ENCODE measurements at regions not wholly inside any gene's neighbourhood (a gene's known extent, or its start where the extent isn't known, plus 50 kb on each side); places are given as distances from the start of the nearest gene placed in this dataset.

DNA sequence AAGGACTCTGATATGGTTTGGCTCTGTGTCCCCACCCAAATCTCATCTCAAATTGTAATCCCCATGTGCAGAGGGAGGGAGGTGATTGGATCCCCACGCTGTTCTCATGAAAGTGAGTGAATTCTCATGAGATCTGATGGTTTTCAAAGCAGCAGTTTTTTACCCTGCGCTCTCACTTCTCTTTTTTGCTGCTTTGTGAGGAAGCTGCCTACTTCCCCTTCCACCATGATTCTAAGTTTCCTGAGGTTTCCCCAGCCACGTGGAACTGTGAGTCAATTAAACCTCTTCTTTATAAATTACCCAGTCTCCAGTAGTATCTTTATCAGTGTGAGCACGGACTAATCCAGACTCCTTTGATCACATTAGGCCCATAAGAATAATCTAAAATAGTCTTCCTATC, 719.7 kb upstream of the CDH8 start:
- H3K4me1 Mint-ChIP-seq, result no peaks in the 10 kb centered on the region
- TF ChIP-seq, protein P1, sequence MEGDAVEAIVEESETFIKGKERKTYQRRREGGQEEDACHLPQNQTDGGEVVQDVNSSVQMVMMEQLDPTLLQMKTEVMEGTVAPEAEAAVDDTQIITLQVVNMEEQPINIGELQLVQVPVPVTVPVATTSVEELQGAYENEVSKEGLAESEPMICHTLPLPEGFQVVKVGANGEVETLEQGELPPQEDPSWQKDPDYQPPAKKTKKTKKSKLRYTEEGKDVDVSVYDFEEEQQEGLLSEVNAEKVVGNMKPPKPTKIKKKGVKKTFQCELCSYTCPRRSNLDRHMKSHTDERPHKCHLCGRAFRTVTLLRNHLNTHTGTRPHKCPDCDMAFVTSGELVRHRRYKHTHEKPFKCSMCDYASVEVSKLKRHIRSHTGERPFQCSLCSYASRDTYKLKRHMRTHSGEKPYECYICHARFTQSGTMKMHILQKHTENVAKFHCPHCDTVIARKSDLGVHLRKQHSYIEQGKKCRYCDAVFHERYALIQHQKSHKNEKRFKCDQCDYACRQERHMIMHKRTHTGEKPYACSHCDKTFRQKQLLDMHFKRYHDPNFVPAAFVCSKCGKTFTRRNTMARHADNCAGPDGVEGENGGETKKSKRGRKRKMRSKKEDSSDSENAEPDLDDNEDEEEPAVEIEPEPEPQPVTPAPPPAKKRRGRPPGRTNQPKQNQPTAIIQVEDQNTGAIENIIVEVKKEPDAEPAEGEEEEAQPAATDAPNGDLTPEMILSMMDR (IDR thresholded peaks at IDR 0.05; ENCODE audit: unreplicated experiment), result no peak
- no peak for DNase-seq (ENCODE audit: low spot score in 2 of 2, unreplicated experiment in 2 of 2)
- H3K4me3 Mint-ChIP-seq, result no peak overlapping the region
- no peaks in the 10 kb centered on the region for H3K36me3 Mint-ChIP-seq
- no peak overlapping the region for H3K27ac Mint-ChIP-seq
- no peaks in the 10 kb centered on the region for H3K27me3 Mint-ChIP-seq (ENCODE audit: low read depth)
- no peaks in the 10 kb centered on the region for H3K9me3 Mint-ChIP-seq

DNA sequence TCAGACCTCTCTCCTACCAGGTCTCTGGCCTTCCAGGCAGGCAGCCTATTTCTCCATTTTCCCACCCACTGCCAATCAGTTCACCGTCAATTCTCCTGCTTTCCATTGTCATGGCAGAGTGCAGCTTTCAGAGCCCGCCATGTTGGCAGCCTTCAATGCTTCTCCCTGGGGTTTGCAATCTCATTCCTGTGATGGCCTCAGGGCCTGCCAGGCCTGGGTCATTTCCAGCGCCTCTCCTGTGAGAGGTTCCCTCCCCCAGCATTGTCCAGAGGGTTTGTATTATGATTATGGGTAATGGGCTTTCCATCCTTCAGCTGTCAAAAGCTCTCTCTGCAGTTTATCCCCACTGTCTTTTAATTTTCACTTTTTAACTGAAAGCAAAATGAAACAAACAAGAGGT, 716.6 kb upstream of the CDH8 start:
- Mint-ChIP-seq H3K36me3 (no peaks in the 10 kb centered on the region), H3K27ac (no peak overlapping the region), H3K4me3 (no peak overlapping the region), H3K27me3 (ENCODE audit: low read depth) (no peaks in the 10 kb centered on the region), H3K9me3 (no peaks in the 10 kb centered on the region), H3K4me1 (no peaks in the 10 kb centered on the region)
- no peak for DNase-seq (ENCODE audit: low spot score in 2 of 2, unreplicated experiment in 2 of 2)
- TF ChIP-seq, protein P1 (IDR thresholded peaks at IDR 0.05; ENCODE audit: unreplicated experiment), result no peak

GRCh38 chr16:62751218-62751617, 715.0 kb upstream of the CDH8 start:
- H3K4me1 Mint-ChIP-seq, result no peaks in the 10 kb centered on the region
- DNase-seq (ENCODE audit: low spot score in 2 of 2, unreplicated experiment in 2 of 2), result no peak
- no peaks in the 10 kb centered on the region for H3K36me3 Mint-ChIP-seq
- H3K4me3 Mint-ChIP-seq, result no peak overlapping the region
- TF ChIP-seq, protein P1 (IDR thresholded peaks at IDR 0.05; ENCODE audit: unreplicated experiment), result no peak
- H3K9me3 Mint-ChIP-seq, result no peaks in the 10 kb centered on the region
- no peak overlapping the region for H3K27ac Mint-ChIP-seq
- no peaks in the 10 kb centered on the region for H3K27me3 Mint-ChIP-seq (ENCODE audit: low read depth)

GRCh38 chr16:62741692-62742091, 705.5 kb upstream of the CDH8 start:
- peaks cover 2% of the 10 kb centered on the region for H3K27me3 Mint-ChIP-seq (ENCODE audit: low read depth)
- H3K9me3 Mint-ChIP-seq, result peaks cover 4% of the 10 kb centered on the region
- H3K4me1 Mint-ChIP-seq, result peaks cover 4% of the 10 kb centered on the region
- no peak overlapping the region for H3K4me3 Mint-ChIP-seq
- no peaks in the 10 kb centered on the region for H3K36me3 Mint-ChIP-seq
- DNase-seq (ENCODE audit: low spot score in 2 of 2, unreplicated experiment in 2 of 2), result no peak
- TF ChIP-seq, protein P1 (IDR thresholded peaks at IDR 0.05; ENCODE audit: unreplicated experiment), result no peak
- no peak overlapping the region for H3K27ac Mint-ChIP-seq

DNA sequence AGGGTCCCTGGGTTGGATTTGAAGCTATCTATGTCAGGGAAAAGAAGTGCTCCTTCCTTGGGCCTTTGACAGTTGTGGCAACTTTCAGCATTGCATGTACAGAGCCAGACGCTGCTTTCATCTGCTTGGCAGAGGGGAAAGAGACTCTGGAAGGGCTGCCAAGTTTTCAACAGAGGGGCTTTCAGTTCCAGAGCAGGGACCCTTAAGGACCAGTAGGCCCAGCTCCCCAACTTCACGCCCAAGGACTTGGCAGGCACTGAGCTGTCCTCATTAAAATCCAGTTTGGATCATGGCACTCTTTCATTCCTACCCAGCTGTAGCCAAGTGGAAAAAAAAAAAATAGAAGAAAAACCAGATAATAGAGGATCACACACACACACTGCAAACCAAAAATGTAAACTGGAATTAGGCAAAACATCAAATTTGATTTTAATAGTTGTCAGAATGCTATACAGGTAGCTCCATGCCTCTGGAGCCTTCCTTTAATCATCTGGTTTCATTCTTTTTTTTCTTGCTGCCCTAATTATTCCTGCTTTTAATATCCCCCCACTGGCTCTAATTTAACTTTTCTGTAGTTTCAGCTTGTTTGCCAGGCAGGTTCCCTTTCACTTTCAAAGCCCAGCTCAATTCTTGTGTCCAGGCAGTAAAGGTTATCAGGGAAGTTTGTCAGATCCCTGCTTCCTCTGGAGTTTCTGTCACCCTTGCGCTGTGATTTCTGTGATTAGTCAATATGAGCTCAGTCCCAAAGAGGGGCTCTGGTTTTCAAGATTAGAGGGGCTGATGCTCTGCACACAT, 702.6 kb upstream of the CDH8 start:
- Mint-ChIP-seq H3K9me3 (peaks cover 4% of the 10 kb centered on the region), H3K36me3 (no peaks in the 10 kb centered on the region), H3K4me1 (peaks cover 4% of the 10 kb centered on the region), H3K27me3 (ENCODE audit: low read depth) (peaks cover 2% of the 10 kb centered on the region), H3K4me3 (no peak overlapping the region), H3K27ac (no peak overlapping the region)
- DNase-seq (ENCODE audit: low spot score in 2 of 2, unreplicated experiment in 2 of 2), result no peak
- TF ChIP-seq, protein P1 (IDR thresholded peaks at IDR 0.05; ENCODE audit: unreplicated experiment), result no peak

Measured in mesothelial cell of epicardium (in vitro differentiated cells).